ENCODE measurements at regions not wholly inside any gene's neighbourhood (a gene's known extent, or its start where the extent isn't known, plus 50 kb on each side); places are given as distances from the start of the nearest gene placed in this dataset.

- TF ChIP-seq CTCF (conservative IDR thresholded peaks at IDR 0.05; ENCODE audit: low read depth in 2 of 2) (no peak), POLR2AphosphoS5 (IDR thresholded peaks at IDR 0.05; ENCODE audit: low read depth) (no peak), EZH2 (IDR thresholded peaks at IDR 0.05; ENCODE audit: low read depth, unreplicated experiment) (no peak), ZNF462 (CRISPR knock-in tag; IDR thresholded peaks at IDR 0.05) (no peak), REST (IDR thresholded peaks at IDR 0.05; ENCODE audit: unreplicated experiment) (no peak), EZH2phosphoT487 (IDR thresholded peaks at IDR 0.05; ENCODE audit: unreplicated experiment) (no peak), CREB1 (CRISPR knock-in tag; IDR thresholded peaks at IDR 0.05; ENCODE audit: low read depth) (no peak), STAT1 (IDR thresholded peaks at IDR 0.05; ENCODE audit: unreplicated experiment) (no peak), NANOG (IDR thresholded peaks at IDR 0.05; ENCODE audit: borderline replicate concordance) (no peak), ZNF331 (CRISPR knock-in tag; IDR thresholded peaks at IDR 0.05; ENCODE audit: low read depth) (no peak), ZNF114 (CRISPR knock-in tag; IDR thresholded peaks at IDR 0.05) (no peak), JUNB (IDR thresholded peaks at IDR 0.05; ENCODE audit: unreplicated experiment) (no peak)
- TF ChIP-seq, protein P1, sequence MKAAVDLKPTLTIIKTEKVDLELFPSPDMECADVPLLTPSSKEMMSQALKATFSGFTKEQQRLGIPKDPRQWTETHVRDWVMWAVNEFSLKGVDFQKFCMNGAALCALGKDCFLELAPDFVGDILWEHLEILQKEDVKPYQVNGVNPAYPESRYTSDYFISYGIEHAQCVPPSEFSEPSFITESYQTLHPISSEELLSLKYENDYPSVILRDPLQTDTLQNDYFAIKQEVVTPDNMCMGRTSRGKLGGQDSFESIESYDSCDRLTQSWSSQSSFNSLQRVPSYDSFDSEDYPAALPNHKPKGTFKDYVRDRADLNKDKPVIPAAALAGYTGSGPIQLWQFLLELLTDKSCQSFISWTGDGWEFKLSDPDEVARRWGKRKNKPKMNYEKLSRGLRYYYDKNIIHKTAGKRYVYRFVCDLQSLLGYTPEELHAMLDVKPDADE (IDR thresholded peaks at IDR 0.05): no peak
These were observed 185.8 kb upstream of the SPAG17 start for GRCh38 chr1:118370861-118371260.
